Progenitor cell of endocrine pancreas (in vitro differentiated cells): ENCODE measurements at regions not wholly inside any gene's neighbourhood (a gene's known extent, or its start where the extent isn't known, plus 50 kb on each side); places are given as distances from the start of the nearest gene placed in this dataset.
"Not testable (repeated sequence)": the region's sequence is repeated elsewhere in the genome, so short reads cannot be mapped to it uniquely, and the experiment has no call there.

ENCODE experiments used
- DNase-seq: peaks from one replicate; pipeline ENCODE4 v3.0.0; 2021; ENCODE audit warnings: low spot score; ENCODE audit not compliant: unreplicated experiment
- H3K27ac Mint-ChIP-seq: 2 replicates; pipeline ENCODE4 v1.8.0; 2021; ENCODE audit warnings: mild to moderate bottlenecking, moderate library complexity, mixed read lengths
- H3K27me3 Mint-ChIP-seq: 2 replicates; pipeline ENCODE4 v1.8.0; 2021; ENCODE audit warnings: mixed read lengths
- H3K36me3 Mint-ChIP-seq: 2 replicates; pipeline ENCODE4 v1.8.0; 2022; ENCODE audit warnings: mixed read lengths; ENCODE audit not compliant: insufficient read depth
- H3K4me1 Mint-ChIP-seq: 2 replicates; pipeline ENCODE4 v1.8.0; 2021; ENCODE audit warnings: low read depth, mixed read lengths
- H3K4me3 Mint-ChIP-seq: 2 replicates; pipeline ENCODE4 v1.8.0; 2021; ENCODE audit warnings: low read depth, mild to moderate bottlenecking, moderate library complexity, mixed read lengths
- H3K9me3 Mint-ChIP-seq: 2 replicates; pipeline ENCODE4 v1.8.0; 2021; ENCODE audit warnings: low read depth, mixed read lengths
- CTCF ChIP-seq: fragments of 200-600 bp; sonication (generic); IDR thresholded peaks from one replicate; pipeline ENCODE4 v1.5.0; 2021; ENCODE audit warnings: antibody characterized with exemption, mild to moderate bottlenecking; ENCODE audit not compliant: unreplicated experiment

GRCh38 chr4:111960241-111960667 is 185.0 kb upstream of the FAM241A start:
- Mint-ChIP-seq H3K4me3 (no peak overlapping the region), H3K36me3 (no peaks in the 10 kb centered on the region), H3K4me1 (peaks cover 4% of the 10 kb centered on the region), H3K27ac (no peak overlapping the region), H3K27me3 (no peaks in the 10 kb centered on the region), H3K9me3 (no peaks in the 10 kb centered on the region)
- no peak for TF ChIP-seq CTCF
- DNase-seq = no peak

GRCh38 chr4:111961026-111961425 is 184.2 kb upstream of the FAM241A start:
- not testable (repeated sequence) for H3K36me3 Mint-ChIP-seq, H3K9me3 Mint-ChIP-seq, H3K27ac Mint-ChIP-seq, DNase-seq, H3K27me3 Mint-ChIP-seq, H3K4me1 Mint-ChIP-seq, H3K4me3 Mint-ChIP-seq

- no peaks in the 10 kb centered on the region for H3K9me3 Mint-ChIP-seq
- no peak for TF ChIP-seq CTCF
- peaks cover 4% of the 10 kb centered on the region for H3K4me1 Mint-ChIP-seq
- no peak overlapping the region for H3K4me3 Mint-ChIP-seq
- no peaks in the 10 kb centered on the region for H3K36me3 Mint-ChIP-seq
- no peak for DNase-seq
- H3K27ac Mint-ChIP-seq = no peak overlapping the region
- H3K27me3 Mint-ChIP-seq = no peaks in the 10 kb centered on the region
These were observed 183.4 kb upstream of the FAM241A start for GRCh38 chr4:111961809-111962208.

GRCh38 chr4:111963158-111963700 is 182.0 kb upstream of the FAM241A start:
- Mint-ChIP-seq H3K27me3 (no peaks in the 10 kb centered on the region), H3K4me3 (no peak overlapping the region), H3K36me3 (no peaks in the 10 kb centered on the region), H3K9me3 (no peaks in the 10 kb centered on the region), H3K4me1 (peaks cover 4% of the 10 kb centered on the region), H3K27ac (no peak overlapping the region)
- no peak for DNase-seq
- no peak for TF ChIP-seq CTCF

DNA sequence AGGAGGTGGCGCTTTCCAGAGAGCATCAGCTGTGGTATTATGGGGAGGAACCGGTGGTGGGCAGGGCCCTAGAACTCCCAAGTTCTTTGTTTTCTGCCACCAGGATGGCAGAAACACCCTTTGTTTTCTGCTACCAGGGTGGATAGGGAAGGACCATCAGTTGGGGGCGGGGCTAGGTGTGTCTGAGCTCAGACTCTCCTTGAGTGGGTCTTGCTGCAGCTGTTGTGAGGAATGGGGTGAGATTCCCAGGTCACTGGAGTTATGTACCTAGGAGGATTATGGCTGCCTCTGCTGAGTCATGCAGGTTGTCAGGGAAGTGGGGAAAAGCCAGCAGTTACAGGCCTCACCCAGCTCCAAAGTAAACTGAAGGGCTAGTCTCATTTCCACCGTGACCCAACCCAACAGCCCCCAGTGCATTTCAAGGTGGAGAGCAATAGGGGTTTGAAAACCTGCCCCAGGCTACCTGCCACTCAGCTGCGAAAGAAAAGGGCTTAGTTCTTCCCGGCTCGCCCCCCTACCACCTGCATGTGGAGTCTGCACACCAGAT is 167.8 kb upstream of the FAM241A start:
- H3K4me3 Mint-ChIP-seq = no peak overlapping the region
- H3K27ac Mint-ChIP-seq = no peak overlapping the region
- TF ChIP-seq CTCF = no peak
- no peaks in the 10 kb centered on the region for H3K27me3 Mint-ChIP-seq
- peaks cover 23% of the 10 kb centered on the region for H3K9me3 Mint-ChIP-seq
- no peaks in the 10 kb centered on the region for H3K36me3 Mint-ChIP-seq
- no peak for DNase-seq
- H3K4me1 Mint-ChIP-seq = no peaks in the 10 kb centered on the region

DNA sequence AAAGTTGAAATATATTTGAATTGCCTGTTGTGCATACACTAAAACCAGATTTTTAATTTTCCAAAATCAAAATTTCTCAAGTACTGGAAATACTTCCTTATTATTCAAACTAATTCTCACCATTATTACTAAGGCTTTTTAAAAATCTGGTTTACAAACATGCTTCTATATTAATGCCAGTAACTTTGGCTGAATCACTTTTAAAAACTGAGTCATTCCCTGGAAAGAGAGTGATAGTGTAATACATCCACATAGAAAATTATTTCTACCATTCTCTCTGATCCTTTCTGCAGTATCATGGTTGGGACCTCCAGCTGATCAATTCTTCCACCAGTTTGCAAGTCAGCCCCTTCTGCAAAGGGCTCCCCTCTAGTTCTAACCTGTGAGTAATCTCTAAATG is 165.3 kb upstream of the FAM241A start:
- no peak for TF ChIP-seq CTCF
- Mint-ChIP-seq H3K4me3 (no peak overlapping the region), H3K27ac (no peak overlapping the region), H3K9me3 (peaks cover 16% of the 10 kb centered on the region), H3K4me1 (peaks cover 7% of the 10 kb centered on the region), H3K27me3 (no peaks in the 10 kb centered on the region), H3K36me3 (no peaks in the 10 kb centered on the region)
- no peak for DNase-seq
